Prostate gland (tissue), 2 donors: ENCODE measurements at regions not wholly inside any gene's neighbourhood (a gene's known extent, or its start where the extent isn't known, plus 50 kb on each side); places are given as distances from the start of the nearest gene placed in this dataset.

ENCODE experiments used
- DNase-seq: peaks from one replicate; pipeline ENCODE4 v3.0.0-alpha.2; 2019; ENCODE audit warnings: low spot score
- H3K27ac ChIP-seq, 2 donors: fragments of 200-600 bp; sonication (generic); 2 replicates each; pipeline ENCODE4 v1.5.1; 2017 to 2019
- H3K27me3 ChIP-seq: fragments of 200-600 bp; sonication (generic); replicated peaks from 2 replicates; pipeline ENCODE4 v1.5.1; 2019; ENCODE audit not compliant: insufficient read depth
- H3K36me3 ChIP-seq, 2 donors: fragments of 200-600 bp; sonication (generic); 1 replicate in 1 of 2; 2 replicates in 1 of 2; pipeline versions ENCODE4 v1.5.1 to v1.8.1; 2017 to 2019
- H3K4me1 ChIP-seq: fragments of 200-600 bp; sonication (generic); replicated peaks from 2 replicates; pipeline ENCODE4 v1.5.1; 2019
- H3K4me3 ChIP-seq, 2 donors: fragments of 200-600 bp; sonication (generic); 2 replicates each; pipeline ENCODE4 v1.5.1; 2017 to 2019
- H3K9me3 ChIP-seq: fragments of 200-600 bp; sonication (generic); 2 replicates; pipeline ENCODE4 v1.5.1; 2017
- CTCF ChIP-seq, 4 experiments: fragments of 200-600 bp in 2 of 4; fragments of 450-650 bp in 2 of 4; sonication (generic) in 2 of 4; IDR thresholded peaks; 1 replicate in 3 of 4; 2 replicates in 1 of 4; pipeline ENCODE4 v1.5.1; 2016 to 2019; ENCODE audit warnings: antibody characterized with exemption in 4 of 4, mild to moderate bottlenecking in 2 of 4, moderate library complexity in 2 of 4
- POLR2A ChIP-seq: fragments of 450-650 bp; IDR thresholded peaks from one replicate; pipeline ENCODE4 v1.6.1; 2016; ENCODE audit warnings: antibody characterized with exemption, mild to moderate bottlenecking
- POLR2AphosphoS5 ChIP-seq: sonication (generic); formaldehyde crosslinking; IDR thresholded peaks from one replicate; pipeline ENCODE4 v1.6.1; 2017; ENCODE audit warnings: antibody characterized with exemption
- WGBS: methylation state at CpG from one replicate; pipeline ENCODE4 v1.1.5; 2018; 5-methylcytosine and 5-hydroxymethylcytosine counted together
- intact Hi-C: fragments of 100-400 bp; cut with DNase I; formaldehyde crosslinking; loops from one replicate; pipeline ENCODE4 v1.14.2; 2022

- TF ChIP-seq POLR2AphosphoS5 = no peak
- no peak for TF ChIP-seq POLR2A
- no peak for TF ChIP-seq CTCF (IDR thresholded peaks at IDR 0.05)
Observed at GRCh38 chr10:107477266-107477665, 312.8 kb upstream of the SORCS1 start.

GRCh38 chr10:107476408-107476807 is 311.9 kb upstream of the SORCS1 start:
- Histone ChIP-seq H3K4me1 (no peaks in the 10 kb centered on the region), H3K4me3 (no peak overlapping the region), H3K36me3 (no peaks in the 10 kb centered on the region), H3K9me3 (no peaks in the 10 kb centered on the region), H3K27me3 (no peaks in the 10 kb centered on the region), H3K27ac (no peak overlapping the region)
- intact Hi-C loops = no loop called here
- no peak for DNase-seq
- WGBS = 19% methylated on average over 2 of the region's 2 CpGs
- TF ChIP-seq POLR2A = no peak

More at GRCh38 chr10:107477266-107477665, 312.8 kb upstream of the SORCS1 start:
- no peak overlapping the region for H3K4me3 ChIP-seq
- no peaks in the 10 kb centered on the region for H3K36me3 ChIP-seq
- H3K9me3 ChIP-seq = no peaks in the 10 kb centered on the region
- DNase-seq = no peak
- H3K4me1 ChIP-seq = no peaks in the 10 kb centered on the region
- no peak overlapping the region for H3K27ac ChIP-seq
- no peaks in the 10 kb centered on the region for H3K27me3 ChIP-seq
- intact Hi-C loops = no loop called here

- Histone ChIP-seq H3K9me3 (no peaks in the 10 kb centered on the region), H3K27me3 (no peaks in the 10 kb centered on the region), H3K4me3 (no peak overlapping the region), H3K36me3 (no peaks in the 10 kb centered on the region), H3K27ac (no peak overlapping the region), H3K4me1 (no peaks in the 10 kb centered on the region)
- TF ChIP-seq POLR2AphosphoS5 = no peak
- no peak for TF ChIP-seq POLR2A
- TF ChIP-seq CTCF (IDR thresholded peaks at IDR 0.05) = no peak
- intact Hi-C loops = no loop called here
- DNase-seq = no peak
- 84% methylated on average over 1 of the region's 1 CpG for WGBS
Observed at GRCh38 chr10:107474650-107475049, 310.1 kb upstream of the SORCS1 start.

- intact Hi-C loops = no loop called here
- 45% methylated on average over 2 of the region's 2 CpGs for WGBS
- Histone ChIP-seq H3K27me3 (no peaks in the 10 kb centered on the region), H3K4me3 (no peak overlapping the region), H3K9me3 (no peaks in the 10 kb centered on the region), H3K36me3 (no peaks in the 10 kb centered on the region), H3K27ac (no peak overlapping the region), H3K4me1 (no peaks in the 10 kb centered on the region)
- TF ChIP-seq CTCF (IDR thresholded peaks at IDR 0.05) (no peak), POLR2A (no peak), POLR2AphosphoS5 (no peak)
- no peak for DNase-seq
Observed at GRCh38 chr10:107473225-107473624, 308.7 kb upstream of the SORCS1 start.

- intact Hi-C loops = no loop called here
Observed at GRCh38 chr10:107471911-107472310, 307.4 kb upstream of the SORCS1 start.

GRCh38 chr10:107453561-107453960 is 289.1 kb upstream of the SORCS1 start:
- H3K4me1 ChIP-seq = no peaks in the 10 kb centered on the region
- intact Hi-C loops = no loop called here
- no peaks in the 10 kb centered on the region for H3K36me3 ChIP-seq

More at GRCh38 chr10:107471911-107472310, 307.4 kb upstream of the SORCS1 start:
- H3K4me1 ChIP-seq = no peaks in the 10 kb centered on the region
- no peaks in the 10 kb centered on the region for H3K9me3 ChIP-seq
- no peak for TF ChIP-seq POLR2AphosphoS5
- no peaks in the 10 kb centered on the region for H3K27me3 ChIP-seq
- no peak for DNase-seq
- WGBS = 69% methylated on average over 2 of the region's 2 CpGs
- no peak overlapping the region for H3K4me3 ChIP-seq
- H3K36me3 ChIP-seq = no peaks in the 10 kb centered on the region
- no peak overlapping the region for H3K27ac ChIP-seq

More at GRCh38 chr10:107453561-107453960, 289.1 kb upstream of the SORCS1 start:
- H3K27ac ChIP-seq = no peak overlapping the region
- WGBS = 55% methylated on average over 4 of the region's 4 CpGs
- TF ChIP-seq POLR2A = no peak
- TF ChIP-seq CTCF (IDR thresholded peaks at IDR 0.05) = no peak
- TF ChIP-seq POLR2AphosphoS5 = no peak
- H3K9me3 ChIP-seq = no peaks in the 10 kb centered on the region
- DNase-seq = no peak
- no peak overlapping the region for H3K4me3 ChIP-seq
- no peaks in the 10 kb centered on the region for H3K27me3 ChIP-seq
